ENCODE measurements at regions not wholly inside any gene's neighbourhood (a gene's known extent, or its start where the extent isn't known, plus 50 kb on each side); places are given as distances from the start of the nearest gene placed in this dataset.

- CTCF ChIA-PET: interaction anchor here (1.2 kb wide), 1 partner anchor 167 kb away, joined by 5 read pairs; no protein-coding TSS in a partner anchor
- no peaks in the 10 kb centered on the region for H3K27me3 ChIP-seq (ENCODE audit: control insufficient read depth, insufficient read depth, low read length)
- no peak overlapping the region for H3K4me3 ChIP-seq (ENCODE audit: low read depth, low read length)
- no peaks in the 10 kb centered on the region for H3K9me3 ChIP-seq (ENCODE audit: control insufficient read depth, insufficient read depth, low read length)
- no peak for TF ChIP-seq CTCF (IDR thresholded peaks at IDR 0.05; ENCODE audit: low read depth, low read length)
- POLR2A ChIA-PET: no interaction called here
- H3K27ac ChIP-seq (ENCODE audit: low read depth, low read length): no peak overlapping the region
- no peak for DNase-seq (ENCODE audit: low read depth, low spot score)
Measured at GRCh38 chr18:42281124-42281523, 326.1 kb downstream of the PIK3C3 start.

- Histone ChIP-seq H3K9me3 (ENCODE audit: control insufficient read depth, insufficient read depth, low read length) (no peaks in the 10 kb centered on the region), H3K27me3 (ENCODE audit: control insufficient read depth, insufficient read depth, low read length) (no peaks in the 10 kb centered on the region), H3K27ac (ENCODE audit: low read depth, low read length) (no peak overlapping the region), H3K4me3 (ENCODE audit: low read depth, low read length) (no peak overlapping the region)
- TF ChIP-seq CTCF (IDR thresholded peaks at IDR 0.05; ENCODE audit: low read depth, low read length): no peak
- POLR2A ChIA-PET: no interaction called here
- no peak for DNase-seq (ENCODE audit: low read depth, low spot score)
- CTCF ChIA-PET: interaction anchor here (0.8 to 1.2 kb wide), 2 partner anchors 167 to 168 kb away, joined by 4 to 5 read pairs; no protein-coding TSS in a partner anchor
Measured at GRCh38 chr18:42281851-42282250, 326.8 kb downstream of the PIK3C3 start.

GRCh38 chr18:42287047-42287446, 332.0 kb downstream of the PIK3C3 start:
- H3K27ac ChIP-seq (ENCODE audit: low read depth, low read length): no peak overlapping the region
- TF ChIP-seq CTCF (IDR thresholded peaks at IDR 0.05; ENCODE audit: low read depth, low read length): no peak
- H3K27me3 ChIP-seq (ENCODE audit: control insufficient read depth, insufficient read depth, low read length): no peaks in the 10 kb centered on the region
- POLR2A ChIA-PET: no interaction called here
- H3K9me3 ChIP-seq (ENCODE audit: control insufficient read depth, insufficient read depth, low read length): no peaks in the 10 kb centered on the region
- CTCF ChIA-PET: interaction anchor here (0.6 to 0.9 kb wide), 2 partner anchors 11 to 16 kb away, joined by 3 read pairs; no protein-coding TSS in a partner anchor
- H3K4me3 ChIP-seq (ENCODE audit: low read depth, low read length): no peak overlapping the region
- no peak for DNase-seq (ENCODE audit: low read depth, low spot score)

- H3K4me3 ChIP-seq (ENCODE audit: low read depth, low read length): no peak overlapping the region
- CTCF ChIA-PET: no interaction called here
- H3K9me3 ChIP-seq (ENCODE audit: control insufficient read depth, insufficient read depth, low read length): no peaks in the 10 kb centered on the region
- H3K27ac ChIP-seq (ENCODE audit: low read depth, low read length): no peak overlapping the region
- no peaks in the 10 kb centered on the region for H3K27me3 ChIP-seq (ENCODE audit: control insufficient read depth, insufficient read depth, low read length)
- POLR2A ChIA-PET: no interaction called here
- no peak for DNase-seq (ENCODE audit: low read depth, low spot score)
- TF ChIP-seq CTCF (IDR thresholded peaks at IDR 0.05; ENCODE audit: low read depth, low read length): no peak
Measured at GRCh38 chr18:42288129-42288528, 333.1 kb downstream of the PIK3C3 start.

- POLR2A ChIA-PET: no interaction called here
Measured at GRCh38 chr18:42289526-42289925, 334.5 kb downstream of the PIK3C3 start.

More at GRCh38 chr18:42289526-42289925, 334.5 kb downstream of the PIK3C3 start:
- DNase-seq (ENCODE audit: low read depth, low spot score): no peak
- no peak overlapping the region for H3K4me3 ChIP-seq (ENCODE audit: low read depth, low read length)
- no peaks in the 10 kb centered on the region for H3K27me3 ChIP-seq (ENCODE audit: control insufficient read depth, insufficient read depth, low read length)
- no peak for TF ChIP-seq CTCF (IDR thresholded peaks at IDR 0.05; ENCODE audit: low read depth, low read length)
- no peak overlapping the region for H3K27ac ChIP-seq (ENCODE audit: low read depth, low read length)
- H3K9me3 ChIP-seq (ENCODE audit: control insufficient read depth, insufficient read depth, low read length): no peaks in the 10 kb centered on the region
- CTCF ChIA-PET: interaction anchor here (0.5 to 1.9 kb wide), 5 partner anchors 10 to 236 kb away, joined by 3 to 15 read pairs (median 4); no protein-coding TSS in a partner anchor
